GM18498 (cell line): ENCODE measurements at regions not wholly inside any gene's neighbourhood (a gene's known extent, or its start where the extent isn't known, plus 50 kb on each side); places are given as distances from the start of the nearest gene placed in this dataset.

Experiments
- ATAC-seq: cut with Tn5 transposase; IDR thresholded peaks from one replicate; pipeline ENCODE4 v1.9.1; 2021; ENCODE audit warnings: mild to moderate bottlenecking, moderate library complexity; ENCODE audit not compliant: unreplicated experiment

DNA sequence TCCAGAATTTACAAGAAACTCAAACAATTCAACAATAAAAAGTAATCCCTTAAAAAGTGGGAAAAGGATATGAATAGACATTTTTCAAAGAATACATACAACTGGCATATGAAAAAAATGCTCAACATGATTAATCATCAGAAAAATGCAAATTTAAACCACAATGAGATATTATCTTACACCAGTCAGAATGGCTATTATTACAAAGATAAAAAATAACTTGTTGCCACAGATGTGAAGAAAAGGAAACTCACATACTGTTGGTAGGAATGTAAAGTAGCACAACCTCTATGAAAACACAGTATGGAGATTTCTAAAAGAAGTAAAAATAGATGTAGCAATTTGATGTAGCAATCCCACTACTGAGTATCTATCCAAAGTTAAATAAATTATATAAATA, 65.1 kb upstream of the DIAPH2 start:
- ATAC-seq = no peak

DNA sequence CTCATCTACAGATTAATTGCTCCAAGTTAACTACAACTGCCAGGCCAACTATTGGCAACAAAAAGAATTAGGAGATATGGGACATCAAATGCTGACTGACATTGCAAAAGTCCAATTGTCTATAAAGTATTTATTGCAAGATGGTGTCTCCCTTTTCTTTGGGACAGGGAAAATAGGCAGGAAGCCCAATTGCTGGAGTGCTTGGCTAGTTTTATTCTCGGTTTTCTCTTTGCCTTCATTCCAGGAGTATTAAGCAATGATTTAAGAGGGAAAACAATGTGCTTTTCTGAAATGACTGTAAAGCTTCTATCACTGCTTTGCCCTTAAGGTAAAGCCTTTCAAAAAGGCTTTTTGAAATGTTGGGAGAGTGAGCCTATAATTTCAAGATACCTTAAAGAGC, 62.8 kb upstream of the DIAPH2 start:
- no peak for ATAC-seq
